ENCODE measurements at regions not wholly inside any gene's neighbourhood (a gene's known extent, or its start where the extent isn't known, plus 50 kb on each side); places are given as distances from the start of the nearest gene placed in this dataset.
"Not testable (repeated sequence)": the region's sequence is repeated elsewhere in the genome, so short reads cannot be mapped to it uniquely, and the experiment has no call there.

DNA sequence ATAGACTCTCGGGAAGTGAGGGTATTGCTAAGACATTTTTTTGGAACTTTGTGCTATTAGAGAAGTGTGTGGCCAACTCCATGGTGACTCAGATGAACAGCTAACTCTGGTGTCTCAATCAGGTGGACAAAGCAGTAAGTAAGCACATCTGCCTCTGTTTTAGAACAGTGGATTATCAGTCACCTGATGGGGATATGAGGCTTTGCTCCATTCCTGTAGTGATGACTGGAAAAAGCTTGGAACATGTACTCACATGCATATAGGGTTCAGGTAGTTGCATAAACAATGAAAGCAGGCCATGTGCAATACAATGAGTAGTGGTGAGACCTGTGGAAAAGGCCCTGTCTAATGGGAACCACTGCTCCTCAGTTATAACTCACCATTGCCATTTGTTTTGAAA, 168.2 kb upstream of the FBN2 start:
- BruUV-seq (replicated peaks), result no TSS peak
- H3K27ac Mint-ChIP-seq (ENCODE audit: unreplicated experiment), result no peak overlapping the region
- peaks cover 5% of the 10 kb centered on the region for H3K4me1 Mint-ChIP-seq (ENCODE audit: low read depth, unreplicated experiment)
- H3K4me3 Mint-ChIP-seq (ENCODE audit: low read depth, unreplicated experiment), result no peak overlapping the region
- no peak for DNase-seq
- no peaks in the 10 kb centered on the region for H3K27me3 Mint-ChIP-seq (ENCODE audit: unreplicated experiment)
- CTCF ChIA-PET, result no interaction called here
- peaks cover 9% of the 10 kb centered on the region for H3K9me3 Mint-ChIP-seq (ENCODE audit: low read depth, unreplicated experiment)
- no peaks in the 10 kb centered on the region for H3K36me3 Mint-ChIP-seq (ENCODE audit: insufficient read depth, unreplicated experiment)
- TF ChIP-seq CTCF (IDR thresholded peaks at IDR 0.05; ENCODE audit: unreplicated experiment), result no peak
- intact Hi-C loops (cut with micrococcal nuclease; ENCODE audit: unreplicated experiment), result no loop called here

- peaks cover 4% of the 10 kb centered on the region for H3K9me3 Mint-ChIP-seq (ENCODE audit: low read depth, unreplicated experiment)
- CTCF ChIA-PET, result no interaction called here
- TF ChIP-seq CTCF (IDR thresholded peaks at IDR 0.05; ENCODE audit: unreplicated experiment), result no peak
- H3K27me3 Mint-ChIP-seq (ENCODE audit: unreplicated experiment), result no peaks in the 10 kb centered on the region
- DNase-seq, result peak; percentile 4
- no TSS peak for BruUV-seq (replicated peaks)
- H3K27ac Mint-ChIP-seq (ENCODE audit: unreplicated experiment), result no peak overlapping the region
- peaks cover 5% of the 10 kb centered on the region for H3K4me1 Mint-ChIP-seq (ENCODE audit: low read depth, unreplicated experiment)
- no peak overlapping the region for H3K4me3 Mint-ChIP-seq (ENCODE audit: low read depth, unreplicated experiment)
- intact Hi-C loops (cut with micrococcal nuclease; ENCODE audit: unreplicated experiment), result no loop called here
- no peaks in the 10 kb centered on the region for H3K36me3 Mint-ChIP-seq (ENCODE audit: insufficient read depth, unreplicated experiment)
Measured at GRCh38 chr5:128708841-128709240, 170.8 kb upstream of the FBN2 start.

DNA sequence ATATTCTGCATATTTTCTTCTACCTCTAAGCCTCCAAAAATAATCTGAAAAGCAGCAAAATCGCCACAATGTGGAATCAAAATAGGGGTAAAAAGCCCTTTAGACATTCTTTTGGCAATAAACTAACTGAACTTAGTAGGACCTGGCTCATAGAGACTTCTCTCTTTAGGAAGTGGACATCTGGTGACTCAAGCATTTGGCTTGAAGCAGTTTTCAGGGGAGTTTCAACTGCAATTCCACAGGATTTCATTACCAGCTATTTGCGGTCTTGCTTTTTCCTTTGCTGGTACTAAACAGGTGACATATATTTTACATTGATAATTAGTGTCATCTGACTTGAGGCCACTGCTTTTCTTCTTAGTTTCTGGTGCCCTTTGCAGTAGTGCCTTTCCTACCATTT, 173.2 kb upstream of the FBN2 start:
- H3K4me1 Mint-ChIP-seq (ENCODE audit: low read depth, unreplicated experiment), result peaks cover 5% of the 10 kb centered on the region
- intact Hi-C loops (cut with micrococcal nuclease; ENCODE audit: unreplicated experiment), result no loop called here
- no peaks in the 10 kb centered on the region for H3K27me3 Mint-ChIP-seq (ENCODE audit: unreplicated experiment)
- no peak for TF ChIP-seq CTCF (IDR thresholded peaks at IDR 0.05; ENCODE audit: unreplicated experiment)
- peaks cover 2% of the 10 kb centered on the region for H3K9me3 Mint-ChIP-seq (ENCODE audit: low read depth, unreplicated experiment)
- CTCF ChIA-PET, result no interaction called here
- no peaks in the 10 kb centered on the region for H3K36me3 Mint-ChIP-seq (ENCODE audit: insufficient read depth, unreplicated experiment)
- BruUV-seq (replicated peaks), result no TSS peak
- DNase-seq, result no peak
- no peak overlapping the region for H3K27ac Mint-ChIP-seq (ENCODE audit: unreplicated experiment)
- no peak overlapping the region for H3K4me3 Mint-ChIP-seq (ENCODE audit: low read depth, unreplicated experiment)

- CTCF ChIA-PET, result no interaction called here
- DNase-seq, result no peak
- no peaks in the 10 kb centered on the region for H3K36me3 Mint-ChIP-seq (ENCODE audit: insufficient read depth, unreplicated experiment)
- no peak for TF ChIP-seq CTCF (IDR thresholded peaks at IDR 0.05; ENCODE audit: unreplicated experiment)
- H3K9me3 Mint-ChIP-seq (ENCODE audit: low read depth, unreplicated experiment), result no peaks in the 10 kb centered on the region
- H3K27me3 Mint-ChIP-seq (ENCODE audit: unreplicated experiment), result no peaks in the 10 kb centered on the region
- no peak overlapping the region for H3K27ac Mint-ChIP-seq (ENCODE audit: unreplicated experiment)
- H3K4me3 Mint-ChIP-seq (ENCODE audit: low read depth, unreplicated experiment), result no peak overlapping the region
- BruUV-seq (replicated peaks), result no TSS peak
- intact Hi-C loops (cut with micrococcal nuclease; ENCODE audit: unreplicated experiment), result no loop called here
- H3K4me1 Mint-ChIP-seq (ENCODE audit: low read depth, unreplicated experiment), result no peaks in the 10 kb centered on the region
Measured at GRCh38 chr5:128714551-128714950, 176.5 kb upstream of the FBN2 start.

GRCh38 chr5:128722551-128722950, 184.5 kb upstream of the FBN2 start:
- no peaks in the 10 kb centered on the region for H3K36me3 Mint-ChIP-seq (ENCODE audit: insufficient read depth, unreplicated experiment)
- H3K27ac Mint-ChIP-seq (ENCODE audit: unreplicated experiment), result no peak overlapping the region
- H3K4me1 Mint-ChIP-seq (ENCODE audit: low read depth, unreplicated experiment), result no peaks in the 10 kb centered on the region
- H3K4me3 Mint-ChIP-seq (ENCODE audit: low read depth, unreplicated experiment), result no peak overlapping the region
- CTCF ChIA-PET, result no interaction called here
- no peak for TF ChIP-seq CTCF (IDR thresholded peaks at IDR 0.05; ENCODE audit: unreplicated experiment)
- H3K27me3 Mint-ChIP-seq (ENCODE audit: unreplicated experiment), result no peaks in the 10 kb centered on the region
- BruUV-seq (replicated peaks), result no TSS peak
- peaks cover 3% of the 10 kb centered on the region for H3K9me3 Mint-ChIP-seq (ENCODE audit: low read depth, unreplicated experiment)
- intact Hi-C loops (cut with micrococcal nuclease; ENCODE audit: unreplicated experiment), result no loop called here
- no peak for DNase-seq

- DNase-seq; H3K27ac Mint-ChIP-seq (ENCODE audit: unreplicated experiment); H3K36me3 Mint-ChIP-seq (ENCODE audit: insufficient read depth, unreplicated experiment); H3K4me3 Mint-ChIP-seq (ENCODE audit: low read depth, unreplicated experiment); H3K4me1 Mint-ChIP-seq (ENCODE audit: low read depth, unreplicated experiment); H3K9me3 Mint-ChIP-seq (ENCODE audit: low read depth, unreplicated experiment); H3K27me3 Mint-ChIP-seq (ENCODE audit: unreplicated experiment); intact Hi-C loops (cut with micrococcal nuclease; ENCODE audit: unreplicated experiment); BruUV-seq (replicated peaks): not testable (repeated sequence)
- CTCF ChIA-PET, result interaction anchor here (0.6 kb wide), 1 partner anchor 30 kb away, joined by 5 read pairs; no protein-coding TSS in a partner anchor
Measured at GRCh38 chr5:128730021-128730420, 192.0 kb upstream of the FBN2 start.

DNA sequence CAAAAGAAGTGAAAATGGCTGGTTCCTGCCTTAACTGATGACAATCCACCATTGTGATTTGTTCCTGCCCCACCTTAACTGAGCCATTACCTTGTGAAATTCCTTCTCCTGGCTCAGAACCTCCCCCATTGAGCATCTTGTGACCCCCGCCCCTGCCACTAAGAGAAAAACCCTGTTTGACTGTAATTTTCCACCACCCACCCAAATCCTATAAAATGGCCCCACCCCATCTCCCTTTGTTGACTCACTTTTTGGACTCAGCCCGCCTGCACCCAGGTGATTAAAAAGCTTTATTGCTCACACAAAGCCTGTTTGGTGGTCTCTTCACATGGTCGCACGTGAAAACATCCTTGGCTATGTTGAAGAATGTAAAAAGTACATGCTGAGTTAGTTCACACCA, 197.6 kb upstream of the FBN2 start:
- H3K27me3 Mint-ChIP-seq (ENCODE audit: unreplicated experiment); BruUV-seq (replicated peaks); H3K4me3 Mint-ChIP-seq (ENCODE audit: low read depth, unreplicated experiment); H3K27ac Mint-ChIP-seq (ENCODE audit: unreplicated experiment); H3K36me3 Mint-ChIP-seq (ENCODE audit: insufficient read depth, unreplicated experiment); DNase-seq; H3K9me3 Mint-ChIP-seq (ENCODE audit: low read depth, unreplicated experiment); CTCF ChIA-PET: not testable (repeated sequence)
- intact Hi-C loops (cut with micrococcal nuclease; ENCODE audit: unreplicated experiment), result loop anchor here (2.0 kb wide), 1 partner anchor 47 kb away; no protein-coding TSS in a partner anchor
- H3K4me1 Mint-ChIP-seq (ENCODE audit: low read depth, unreplicated experiment), result peaks cover 14% of the 10 kb centered on the region

All from Calu3 (cell line).